Fibroblast of pulmonary artery (primary cell): ENCODE measurements at regions not wholly inside any gene's neighbourhood (a gene's known extent, or its start where the extent isn't known, plus 50 kb on each side); places are given as distances from the start of the nearest gene placed in this dataset.

Experiments
- DNase-seq: peaks from one replicate; pipeline ENCODE4 v3.0.0-alpha.2; 2010; ENCODE audit warnings: low read depth
- H3K4me3 ChIP-seq: replicated peaks from 2 replicates; pipeline ENCODE4 v1.5.1; 2011; ENCODE audit warnings: low read depth, mild to moderate bottlenecking, control low read depth, low read length, moderate library complexity
- TF ChIP-seq, protein P1 (sequence below): IDR thresholded peaks from 2 replicates; pipeline ENCODE4 v1.5.1; 2011; ENCODE audit warnings: mild to moderate bottlenecking, control low read depth, low read length, inconsistent platforms; ENCODE audit errors: missing control alignments

DNA sequence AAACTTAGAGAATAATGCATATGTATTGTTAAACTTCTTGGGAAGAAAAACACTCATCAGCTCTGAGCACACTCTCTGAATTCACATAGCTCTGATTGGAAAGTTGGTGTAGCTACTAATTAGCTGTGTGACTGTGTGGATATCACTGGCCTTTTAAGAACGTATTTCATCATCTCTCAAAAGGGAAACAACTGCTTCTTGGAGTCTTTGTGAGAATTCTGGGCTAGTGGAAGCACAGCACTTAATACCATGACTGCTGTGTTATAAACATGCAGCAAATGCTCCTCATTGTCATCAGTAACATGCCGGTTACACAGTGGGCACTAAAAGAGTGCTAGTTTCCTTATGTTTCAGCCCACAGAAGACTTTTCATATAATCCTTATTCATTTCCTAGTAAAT lies 220.9 kb upstream of the CSNK1A1L start:
- peak; percentile 27 for DNase-seq
- TF ChIP-seq, protein P1, sequence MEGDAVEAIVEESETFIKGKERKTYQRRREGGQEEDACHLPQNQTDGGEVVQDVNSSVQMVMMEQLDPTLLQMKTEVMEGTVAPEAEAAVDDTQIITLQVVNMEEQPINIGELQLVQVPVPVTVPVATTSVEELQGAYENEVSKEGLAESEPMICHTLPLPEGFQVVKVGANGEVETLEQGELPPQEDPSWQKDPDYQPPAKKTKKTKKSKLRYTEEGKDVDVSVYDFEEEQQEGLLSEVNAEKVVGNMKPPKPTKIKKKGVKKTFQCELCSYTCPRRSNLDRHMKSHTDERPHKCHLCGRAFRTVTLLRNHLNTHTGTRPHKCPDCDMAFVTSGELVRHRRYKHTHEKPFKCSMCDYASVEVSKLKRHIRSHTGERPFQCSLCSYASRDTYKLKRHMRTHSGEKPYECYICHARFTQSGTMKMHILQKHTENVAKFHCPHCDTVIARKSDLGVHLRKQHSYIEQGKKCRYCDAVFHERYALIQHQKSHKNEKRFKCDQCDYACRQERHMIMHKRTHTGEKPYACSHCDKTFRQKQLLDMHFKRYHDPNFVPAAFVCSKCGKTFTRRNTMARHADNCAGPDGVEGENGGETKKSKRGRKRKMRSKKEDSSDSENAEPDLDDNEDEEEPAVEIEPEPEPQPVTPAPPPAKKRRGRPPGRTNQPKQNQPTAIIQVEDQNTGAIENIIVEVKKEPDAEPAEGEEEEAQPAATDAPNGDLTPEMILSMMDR = no peak
- H3K4me3 ChIP-seq = no peak overlapping the region

GRCh38 chr13:37319031-37319443 lies 213.6 kb upstream of the CSNK1A1L start:
- TF ChIP-seq, protein P1 = no peak
- H3K4me3 ChIP-seq = no peak overlapping the region
- DNase-seq = no peak

- H3K4me3 ChIP-seq = no peak overlapping the region
- TF ChIP-seq, protein P1 = no peak
- no peak for DNase-seq
These were observed 211.5 kb upstream of the CSNK1A1L start for GRCh38 chr13:37316935-37317334.

GRCh38 chr13:37313372-37313771 lies 207.9 kb upstream of the CSNK1A1L start:
- DNase-seq = peak; percentile 79
- TF ChIP-seq, protein P1 = no peak
- H3K4me3 ChIP-seq = no peak overlapping the region

DNA sequence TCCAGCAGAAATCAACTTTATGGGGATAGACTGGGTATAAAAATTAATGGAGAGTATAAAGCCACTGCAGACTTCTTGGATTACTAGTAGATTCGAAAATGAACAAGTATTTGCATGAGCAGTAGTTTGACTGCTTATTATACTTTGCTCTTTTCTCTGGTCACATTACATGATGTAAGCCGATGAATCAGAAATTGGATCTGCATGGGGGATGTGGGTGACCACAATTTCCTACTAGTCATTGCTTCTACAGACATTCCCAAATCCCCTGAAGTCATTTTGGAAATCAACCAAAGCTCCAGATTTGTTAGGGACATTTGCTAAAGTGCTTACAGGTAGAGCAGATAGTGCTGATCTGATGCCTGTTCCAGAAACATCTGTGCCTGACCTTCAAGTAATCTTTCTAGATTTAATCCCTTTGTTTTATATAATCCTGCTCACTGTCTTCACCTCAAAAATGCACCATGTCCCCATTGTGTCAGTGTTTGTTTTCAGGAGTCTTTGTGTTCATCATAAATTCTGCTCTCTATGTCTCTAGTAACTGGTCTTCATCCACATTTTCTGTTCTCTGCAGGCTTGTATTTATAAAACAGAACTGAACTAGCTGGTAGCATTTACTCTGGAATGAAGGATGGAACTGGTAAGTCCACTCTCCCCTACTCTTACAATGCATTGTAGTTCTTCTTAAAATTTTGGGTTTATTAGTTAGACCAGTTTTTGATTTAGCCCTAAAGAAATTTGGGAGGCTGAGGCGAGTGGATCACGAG lies 201.5 kb upstream of the CSNK1A1L start:
- DNase-seq = peak; percentile 93
- no peak overlapping the region for H3K4me3 ChIP-seq

GRCh38 chr13:37303606-37304005 lies 198.1 kb upstream of the CSNK1A1L start:
- TF ChIP-seq, protein P1 = no peak
- no peak overlapping the region for H3K4me3 ChIP-seq
- no peak for DNase-seq

More for the DNA sequence above, 201.5 kb upstream of the CSNK1A1L start:
- TF ChIP-seq, protein P1 = no peak

DNA sequence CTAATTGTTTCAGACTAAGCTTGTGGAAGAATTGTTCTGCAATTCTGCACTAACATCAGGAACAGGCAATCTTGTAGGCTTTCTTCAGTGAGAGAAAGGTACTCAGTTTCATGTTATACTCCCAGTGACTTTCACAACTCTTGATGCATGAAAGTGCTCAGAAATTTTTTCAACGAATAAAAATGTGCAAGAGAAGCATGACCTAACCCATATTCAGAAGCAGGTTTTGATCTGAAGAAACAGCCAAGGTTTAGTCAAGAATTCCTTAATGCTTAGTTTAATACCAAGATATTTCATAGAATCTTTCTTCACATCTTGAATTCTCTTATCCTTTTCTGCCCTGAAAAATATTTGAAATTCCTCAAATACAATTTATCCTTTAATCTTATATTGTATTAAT lies 197.2 kb upstream of the CSNK1A1L start:
- no peak for DNase-seq
- H3K4me3 ChIP-seq = no peak overlapping the region
- TF ChIP-seq, protein P1 = no peak
